Mesodermal cell (in vitro differentiated cells): ENCODE measurements at regions not wholly inside any gene's neighbourhood (a gene's known extent, or its start where the extent isn't known, plus 50 kb on each side); places are given as distances from the start of the nearest gene placed in this dataset.

Source experiments
- H3K27ac ChIP-seq: 2 replicates; pipeline ENCODE4 v1.7.0; 2013; ENCODE audit warnings: mild to moderate bottlenecking, low read depth, low read length, moderate library complexity; ENCODE audit not compliant: severe bottlenecking
- H3K36me3 ChIP-seq: 2 replicates; pipeline ENCODE4 v1.7.1; 2013; ENCODE audit warnings: mild to moderate bottlenecking, low read length, moderate library complexity; ENCODE audit not compliant: control insufficient read depth, insufficient read depth
- H3K4me1 ChIP-seq: one replicate; pipeline ENCODE4 v1.7.1; 2013; ENCODE audit warnings: mild to moderate bottlenecking, low read length; ENCODE audit not compliant: insufficient read depth, control insufficient read depth, poor library complexity, severe bottlenecking
- H3K4me3 ChIP-seq: 2 replicates; pipeline ENCODE4 v1.7.0; 2013; ENCODE audit warnings: low read length, control low read depth, mild to moderate bottlenecking; ENCODE audit not compliant: insufficient read depth, poor library complexity, severe bottlenecking; ENCODE audit errors: extremely low read depth
- H3K9me3 ChIP-seq: 2 replicates; pipeline ENCODE4 v1.7.1; 2013; ENCODE audit warnings: mild to moderate bottlenecking, low read length, moderate library complexity; ENCODE audit not compliant: control insufficient read depth
- WGBS, 2 experiments: methylation state at CpG; one replicate each; pipeline ENCODE4 v1.1.5; 2013; ENCODE audit warnings: missing lambda C conversion rate in 2 of 2; ENCODE audit not compliant: insufficient coverage in 2 of 2; 5-methylcytosine and 5-hydroxymethylcytosine counted together

DNA sequence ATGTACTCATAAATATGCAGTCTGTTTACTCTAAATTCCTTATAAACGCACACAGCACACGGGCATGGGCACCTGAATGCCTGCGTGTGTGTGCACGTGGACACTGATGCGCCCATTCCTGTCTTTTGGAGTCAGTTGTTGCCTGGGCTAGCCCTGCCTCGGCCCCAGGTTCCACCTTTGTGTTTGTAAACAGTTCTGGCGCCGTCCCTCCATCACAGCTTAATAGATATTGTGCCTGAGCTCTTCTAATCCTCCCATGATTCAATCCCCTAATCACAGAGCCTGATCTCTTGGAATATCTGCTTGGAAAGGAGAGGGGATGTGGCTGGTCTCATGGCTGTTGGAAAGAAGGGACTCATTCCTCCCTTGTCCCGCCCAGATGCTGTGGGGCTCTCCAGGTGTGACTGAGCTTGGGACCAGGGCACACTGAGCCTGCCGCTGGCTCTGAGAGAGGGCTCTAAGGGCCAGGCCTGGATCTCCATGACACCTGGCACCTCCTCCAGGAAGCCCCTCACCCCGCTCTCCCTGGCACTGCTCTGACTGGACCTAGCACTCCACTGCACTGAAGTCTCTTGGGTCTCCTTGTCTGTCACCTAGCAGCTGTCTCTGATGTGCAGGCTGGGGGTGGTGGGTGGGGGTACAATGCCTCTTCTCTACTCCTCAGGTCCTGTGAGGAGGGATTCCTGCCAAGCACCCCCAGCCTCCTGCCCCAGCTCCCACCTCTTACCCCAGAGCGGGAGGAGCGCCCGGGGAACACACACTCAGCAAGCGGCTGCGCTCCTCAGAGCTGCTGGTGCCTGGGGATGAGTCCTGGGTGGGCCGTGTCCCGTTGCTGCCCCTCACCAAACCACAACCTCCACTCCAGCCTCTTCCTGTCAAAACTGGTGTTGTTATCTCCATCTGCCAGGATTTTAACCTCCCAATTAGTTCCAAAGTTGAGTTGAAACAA, 181.3 kb downstream of the INHBB start:
- Histone ChIP-seq H3K9me3 (no peaks in the 10 kb centered on the region), H3K4me3 (no peak overlapping the region), H3K27ac (no peak overlapping the region), H3K36me3 (no peaks in the 10 kb centered on the region), H3K4me1 (no peaks in the 10 kb centered on the region)
- 88 to 89% methylated on average over 10 to 14 of the region's 18 CpGs for WGBS, 2 experiments

DNA sequence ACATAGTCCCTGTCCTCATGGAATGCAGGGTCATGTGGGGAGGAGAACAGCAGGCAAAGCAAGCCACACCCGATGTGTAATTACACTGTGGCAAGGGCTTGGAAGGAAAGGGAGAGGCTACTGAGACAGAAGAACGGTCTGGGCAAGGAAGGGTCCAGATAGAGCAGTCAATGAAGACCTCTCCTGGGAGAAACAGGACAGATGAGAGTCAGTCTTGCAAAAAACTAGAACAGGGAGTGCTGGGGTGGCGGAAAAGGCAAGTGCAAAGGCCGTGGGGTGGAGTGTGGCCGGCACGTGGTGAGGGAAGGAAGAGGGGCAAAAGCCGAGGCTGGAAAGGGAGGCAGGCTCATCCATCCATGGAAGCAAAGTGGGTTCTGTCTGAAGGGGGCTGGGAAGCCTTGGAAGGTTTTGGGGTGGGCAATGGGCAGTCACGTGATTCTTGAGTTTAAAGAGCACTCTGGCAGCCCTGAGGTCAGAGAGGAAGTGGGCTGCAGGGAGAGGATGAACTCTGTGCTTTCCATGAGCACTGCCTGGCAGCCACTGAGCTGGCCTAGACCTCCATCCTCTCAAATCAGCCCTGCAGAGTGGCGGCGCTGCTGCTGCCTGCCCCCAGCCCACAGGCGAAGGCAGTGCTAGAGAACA, 182.2 kb downstream of the INHBB start:
- Histone ChIP-seq H3K27ac (no peak overlapping the region), H3K9me3 (no peaks in the 10 kb centered on the region)
- WGBS, 2 experiments, result 86% methylated on average over 8 to 11 of the region's 11 CpGs

DNA sequence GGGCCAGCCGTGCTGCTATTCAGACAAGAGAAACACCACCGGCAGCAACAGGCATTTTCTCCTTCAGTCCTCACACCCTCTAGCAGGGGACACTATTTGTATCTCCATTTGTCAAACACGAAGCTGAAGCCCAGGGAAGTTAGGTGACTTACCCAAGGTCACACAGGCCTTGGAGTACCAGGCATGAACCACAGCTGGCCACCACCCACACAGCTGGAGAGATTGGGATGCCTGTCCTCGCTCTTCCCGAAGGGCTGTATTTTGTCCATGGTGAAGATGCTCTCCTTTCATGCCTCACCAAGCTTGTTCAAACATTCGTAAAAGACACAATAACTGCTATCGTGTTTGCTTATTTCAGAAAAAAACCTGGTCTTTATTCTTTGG, 182.7 kb downstream of the INHBB start:
- Histone ChIP-seq H3K9me3 (no peaks in the 10 kb centered on the region), H3K4me3 (no peak overlapping the region), H3K4me1 (no peaks in the 10 kb centered on the region), H3K27ac (no peak overlapping the region), H3K36me3 (no peaks in the 10 kb centered on the region)
- WGBS, 2 experiments, result 88% methylated on average over 7 of the region's 7 CpGs

More for the DNA sequence above, 182.2 kb downstream of the INHBB start:
- Histone ChIP-seq H3K36me3 (no peaks in the 10 kb centered on the region), H3K4me1 (no peaks in the 10 kb centered on the region), H3K4me3 (no peak overlapping the region)

DNA sequence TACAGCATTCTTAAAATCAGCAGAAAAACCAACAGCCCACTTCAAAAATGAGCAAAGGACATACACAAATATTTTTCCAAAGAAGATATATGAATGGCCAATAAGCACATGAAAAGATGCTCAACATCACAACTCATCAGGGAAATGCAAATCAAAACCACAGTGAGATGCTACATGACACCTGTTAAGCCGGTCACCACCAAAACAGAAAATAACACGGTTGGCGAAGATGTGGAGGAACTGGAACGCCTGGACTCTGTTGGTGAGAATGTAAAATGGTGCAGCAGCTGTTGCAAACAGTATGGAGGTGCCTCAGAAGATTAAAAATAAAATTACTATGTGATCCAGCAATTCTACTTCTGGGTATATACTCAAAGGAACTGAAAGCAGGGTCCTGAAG, 184.8 kb downstream of the INHBB start:
- WGBS, 2 experiments, result 87 to 95% methylated on average over 4 of the region's 4 CpGs
- Histone ChIP-seq H3K9me3 (no peaks in the 10 kb centered on the region), H3K27ac (no peak overlapping the region)

DNA sequence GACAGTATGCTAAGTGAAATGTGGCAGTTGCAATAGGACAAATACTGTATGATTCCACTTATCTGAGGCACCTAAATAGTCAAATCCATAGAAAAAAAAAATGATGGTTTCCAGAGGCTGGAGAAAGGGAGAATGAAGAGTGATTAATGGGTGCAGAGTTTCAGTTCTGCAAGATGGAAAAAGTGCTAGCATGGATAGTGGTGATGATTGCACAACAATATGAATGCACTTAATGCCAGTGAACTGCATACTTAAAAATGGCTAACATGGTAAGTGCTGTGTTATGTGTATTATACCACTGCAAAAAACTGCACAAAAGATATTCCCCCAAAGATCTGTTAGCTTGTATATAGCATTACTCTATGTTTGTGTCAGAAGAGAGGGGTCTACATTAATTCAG, 185.4 kb downstream of the INHBB start:
- Histone ChIP-seq H3K27ac (no peak overlapping the region), H3K4me1 (no peaks in the 10 kb centered on the region), H3K36me3 (no peaks in the 10 kb centered on the region), H3K9me3 (no peaks in the 10 kb centered on the region), H3K4me3 (no peak overlapping the region)

More for the DNA sequence above, 184.8 kb downstream of the INHBB start:
- Histone ChIP-seq H3K4me3 (no peak overlapping the region), H3K36me3 (no peaks in the 10 kb centered on the region), H3K4me1 (no peaks in the 10 kb centered on the region)

DNA sequence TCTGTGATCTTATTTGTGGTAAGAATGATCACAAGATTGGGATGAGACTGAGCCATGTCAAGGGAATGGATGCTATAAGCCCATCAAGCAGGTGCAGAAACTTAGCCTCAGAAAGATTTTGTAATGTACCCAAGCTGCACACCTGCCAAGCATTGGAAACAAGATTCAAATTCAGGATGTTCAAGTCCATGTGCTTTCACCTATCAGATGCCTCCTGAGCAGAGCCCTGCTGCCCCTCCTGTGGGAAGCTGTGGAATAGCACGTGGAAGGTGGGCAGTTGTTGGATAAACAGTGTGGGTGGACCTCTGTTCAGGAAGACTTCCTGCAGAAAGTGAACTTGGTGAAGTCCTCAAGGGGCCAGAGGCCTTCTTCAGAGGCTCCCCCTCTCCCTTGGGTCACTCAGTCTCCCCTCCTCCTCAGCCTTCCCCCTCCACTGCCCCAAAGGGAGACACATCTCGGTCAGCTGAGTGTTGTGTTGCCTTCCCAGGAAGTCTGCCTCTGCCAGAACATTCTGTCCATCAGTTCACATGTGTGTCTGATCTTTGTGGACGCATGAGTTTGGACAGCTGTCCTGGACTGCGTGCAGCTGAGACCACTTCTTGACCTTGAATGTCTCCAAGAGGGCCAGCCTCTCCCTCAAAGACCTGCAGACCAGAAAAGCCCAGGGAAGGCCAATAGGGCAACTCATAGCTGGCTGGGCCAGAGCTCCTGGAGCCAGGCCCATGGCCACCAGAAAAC, 186.1 kb downstream of the INHBB start:
- H3K4me3 ChIP-seq, result no peak overlapping the region
- 83 to 87% methylated on average over 3 to 4 of the region's 4 CpGs for WGBS, 2 experiments
- no peaks in the 10 kb centered on the region for H3K36me3 ChIP-seq

DNA sequence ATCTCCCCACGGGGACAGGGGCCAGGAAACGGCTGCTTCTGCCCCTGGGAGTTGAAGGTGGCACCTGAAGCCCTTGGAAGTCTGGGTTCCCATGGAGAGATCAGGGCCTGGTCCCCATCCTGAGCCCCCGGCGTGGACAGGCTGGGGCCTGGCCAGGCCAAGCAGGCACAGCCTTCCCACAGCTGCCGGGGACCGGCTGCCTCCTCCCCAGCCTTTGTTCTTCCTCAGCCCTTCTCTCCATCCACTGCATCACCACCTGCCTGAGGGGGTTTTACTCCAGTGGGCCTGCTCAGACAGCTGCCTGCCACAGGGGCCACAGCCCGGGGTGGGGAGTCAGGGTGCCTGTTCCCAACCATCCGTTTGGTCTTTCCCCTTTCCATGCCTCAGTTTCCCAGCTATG, 187.7 kb downstream of the INHBB start:
- Histone ChIP-seq H3K4me3 (no peak overlapping the region), H3K36me3 (no peaks in the 10 kb centered on the region), H3K4me1 (no peaks in the 10 kb centered on the region), H3K27ac (no peak overlapping the region), H3K9me3 (no peaks in the 10 kb centered on the region)
- WGBS, 2 experiments, result 85 to 91% methylated on average over 8 of the region's 8 CpGs

More for the DNA sequence above, 186.1 kb downstream of the INHBB start:
- Histone ChIP-seq H3K27ac (no peak overlapping the region), H3K9me3 (no peaks in the 10 kb centered on the region), H3K4me1 (no peaks in the 10 kb centered on the region)

DNA sequence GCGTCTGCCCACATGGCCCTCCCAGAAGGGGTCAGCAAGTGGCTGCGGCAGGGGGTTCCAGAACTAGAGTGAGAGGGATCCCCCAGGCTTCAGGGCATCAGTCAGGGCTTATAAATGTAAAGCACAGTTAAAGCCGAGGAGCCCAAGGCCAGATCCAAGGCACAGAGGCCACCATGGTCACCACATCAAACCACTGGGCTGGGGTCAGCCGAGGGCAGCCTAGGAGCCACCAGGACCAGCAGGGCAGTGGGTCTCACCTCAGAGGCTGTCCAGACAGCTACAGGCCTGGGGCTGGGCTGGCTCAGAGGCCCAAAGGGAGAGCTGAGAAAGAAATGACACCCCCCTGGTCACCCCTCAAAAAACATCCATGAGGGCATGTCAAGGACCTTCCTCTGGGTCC, 188.5 kb downstream of the INHBB start:
- 84 to 95% methylated on average over 3 to 4 of the region's 4 CpGs for WGBS, 2 experiments

DNA sequence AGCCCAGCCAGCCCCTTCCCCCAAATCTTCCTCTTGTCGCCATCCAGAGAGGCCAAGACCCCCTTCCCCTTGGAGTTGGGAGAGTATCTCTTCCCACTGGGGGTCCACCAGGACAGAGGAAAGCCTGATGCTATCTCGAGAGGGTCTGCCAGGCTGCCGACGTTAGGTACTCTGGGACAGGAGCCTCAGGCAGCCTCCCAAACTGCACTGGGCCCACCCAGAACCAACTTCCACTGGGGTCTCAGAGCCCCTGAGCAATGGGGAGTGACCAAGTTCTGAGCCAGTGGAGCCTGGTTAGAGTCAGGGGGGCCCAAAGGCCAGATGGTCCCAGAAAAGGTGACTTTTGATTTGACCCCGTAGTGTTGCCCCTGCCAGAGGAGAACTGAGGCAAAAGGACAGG, 189.1 kb downstream of the INHBB start:
- Histone ChIP-seq H3K9me3 (no peaks in the 10 kb centered on the region), H3K36me3 (no peaks in the 10 kb centered on the region), H3K4me1 (peaks cover 8% of the 10 kb centered on the region), H3K4me3 (no peak overlapping the region), H3K27ac (no peak overlapping the region)
- WGBS, 2 experiments, result 86 to 88% methylated on average over 4 to 5 of the region's 5 CpGs

More for the DNA sequence above, 188.5 kb downstream of the INHBB start:
- H3K27ac ChIP-seq, result no peak overlapping the region
- H3K4me1 ChIP-seq, result peaks cover 2% of the 10 kb centered on the region
- H3K4me3 ChIP-seq, result no peak overlapping the region
- H3K36me3 ChIP-seq, result no peaks in the 10 kb centered on the region
- no peaks in the 10 kb centered on the region for H3K9me3 ChIP-seq

DNA sequence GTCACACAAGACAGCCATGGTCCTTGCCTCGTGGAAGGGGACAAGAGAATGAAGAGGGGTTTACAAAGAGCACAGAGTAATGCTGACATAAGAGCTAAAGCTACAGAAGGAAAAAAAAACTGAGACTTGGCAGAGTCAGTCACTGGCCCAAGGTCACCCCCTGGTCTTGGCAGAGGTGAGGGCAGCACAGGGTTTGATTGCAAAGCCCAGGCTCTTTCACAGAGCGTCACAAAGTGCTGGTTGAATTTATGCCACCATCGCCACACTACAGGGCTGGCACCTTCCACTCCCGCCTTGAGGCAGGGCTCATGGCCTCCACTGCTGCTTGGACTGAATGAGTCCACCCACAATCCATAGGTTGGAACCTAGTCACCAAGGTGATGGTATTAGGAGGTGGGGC, 190.2 kb downstream of the INHBB start:
- no peak overlapping the region for H3K27ac ChIP-seq
- WGBS, 2 experiments, result 88 to 92% methylated on average over 3 of the region's 4 CpGs
- no peaks in the 10 kb centered on the region for H3K36me3 ChIP-seq
- H3K4me3 ChIP-seq, result no peak overlapping the region
- H3K4me1 ChIP-seq, result peaks cover 19% of the 10 kb centered on the region
- H3K9me3 ChIP-seq, result no peaks in the 10 kb centered on the region
